ENCODE measurements at regions not wholly inside any gene's neighbourhood (a gene's known extent, or its start where the extent isn't known, plus 50 kb on each side); places are given as distances from the start of the nearest gene placed in this dataset.

DNA sequence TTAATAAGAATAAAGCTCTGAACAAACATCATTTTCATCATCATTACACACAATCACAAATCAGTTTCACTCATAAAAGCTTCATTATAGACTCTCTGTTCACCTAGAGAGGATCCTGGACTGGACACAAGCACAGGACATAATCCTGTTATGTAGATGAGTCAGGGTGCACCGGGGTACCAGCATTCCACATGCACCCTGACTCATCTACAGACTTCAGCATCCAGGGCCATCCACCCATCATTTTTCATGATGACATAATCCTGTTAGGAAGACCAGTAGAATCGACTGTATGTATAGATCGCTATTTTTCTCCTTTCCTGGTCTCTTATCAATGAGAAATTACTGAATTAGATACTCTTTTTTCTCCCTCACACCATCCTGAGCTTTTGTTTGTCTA lies 73.7 kb upstream of the PIK3C3 start:
- H3K27me3 ChIP-seq (ENCODE audit: insufficient read depth, low read depth), result no peaks in the 10 kb centered on the region
- no peaks in the 10 kb centered on the region for H3K4me1 ChIP-seq (ENCODE audit: low read depth, poor library complexity, severe bottlenecking)
- no peak overlapping the region for H3K27ac ChIP-seq
- H4K20me1 ChIP-seq (ENCODE audit: insufficient read depth), result no peaks in the 10 kb centered on the region
- no peak overlapping the region for H3K4me2 ChIP-seq
- H3K9ac ChIP-seq, result no peak overlapping the region
- no peaks in the 10 kb centered on the region for H3K79me2 ChIP-seq (ENCODE audit: insufficient read depth, low read depth)
- H3K4me3 ChIP-seq (IDR thresholded peaks at IDR 0.05; ENCODE audit: insufficient read depth, low read depth, low read length), result no peak overlapping the region
- H3K36me3 ChIP-seq (ENCODE audit: insufficient read depth), result no peaks in the 10 kb centered on the region
- H2AFZ ChIP-seq (ENCODE audit: low read depth), result no peak overlapping the region
- TF ChIP-seq, protein P1, sequence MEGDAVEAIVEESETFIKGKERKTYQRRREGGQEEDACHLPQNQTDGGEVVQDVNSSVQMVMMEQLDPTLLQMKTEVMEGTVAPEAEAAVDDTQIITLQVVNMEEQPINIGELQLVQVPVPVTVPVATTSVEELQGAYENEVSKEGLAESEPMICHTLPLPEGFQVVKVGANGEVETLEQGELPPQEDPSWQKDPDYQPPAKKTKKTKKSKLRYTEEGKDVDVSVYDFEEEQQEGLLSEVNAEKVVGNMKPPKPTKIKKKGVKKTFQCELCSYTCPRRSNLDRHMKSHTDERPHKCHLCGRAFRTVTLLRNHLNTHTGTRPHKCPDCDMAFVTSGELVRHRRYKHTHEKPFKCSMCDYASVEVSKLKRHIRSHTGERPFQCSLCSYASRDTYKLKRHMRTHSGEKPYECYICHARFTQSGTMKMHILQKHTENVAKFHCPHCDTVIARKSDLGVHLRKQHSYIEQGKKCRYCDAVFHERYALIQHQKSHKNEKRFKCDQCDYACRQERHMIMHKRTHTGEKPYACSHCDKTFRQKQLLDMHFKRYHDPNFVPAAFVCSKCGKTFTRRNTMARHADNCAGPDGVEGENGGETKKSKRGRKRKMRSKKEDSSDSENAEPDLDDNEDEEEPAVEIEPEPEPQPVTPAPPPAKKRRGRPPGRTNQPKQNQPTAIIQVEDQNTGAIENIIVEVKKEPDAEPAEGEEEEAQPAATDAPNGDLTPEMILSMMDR (conservative IDR thresholded peaks at IDR 0.05; ENCODE audit: low read depth, low read length), result no peak

DNA sequence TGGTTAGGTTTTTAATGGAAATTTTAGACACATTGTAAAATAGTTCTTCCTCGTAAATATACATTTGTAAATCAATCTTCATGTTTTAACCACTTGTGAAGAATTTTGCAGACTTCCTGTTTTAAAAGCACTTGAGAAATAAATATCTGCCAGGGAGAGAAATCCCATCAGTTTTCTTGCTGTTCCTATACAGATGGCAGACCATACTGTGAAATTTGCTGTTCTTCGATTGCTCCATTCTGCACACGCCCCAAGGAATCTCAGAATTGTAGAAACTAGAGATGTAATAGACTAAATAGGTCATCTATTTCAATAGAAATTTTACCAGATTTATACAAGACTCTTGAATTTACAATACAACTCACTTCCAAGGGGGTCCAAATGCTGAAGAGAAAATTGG lies 75.8 kb upstream of the PIK3C3 start:
- Histone ChIP-seq H3K27me3 (ENCODE audit: insufficient read depth, low read depth) (no peaks in the 10 kb centered on the region), H4K20me1 (ENCODE audit: insufficient read depth) (no peaks in the 10 kb centered on the region), H3K4me3 (IDR thresholded peaks at IDR 0.05; ENCODE audit: insufficient read depth, low read depth, low read length) (no peak overlapping the region), H3K4me2 (no peak overlapping the region), H3K36me3 (ENCODE audit: insufficient read depth) (no peaks in the 10 kb centered on the region), H3K4me1 (ENCODE audit: low read depth, poor library complexity, severe bottlenecking) (no peaks in the 10 kb centered on the region), H3K27ac (no peak overlapping the region), H3K9ac (no peak overlapping the region), H2AFZ (ENCODE audit: low read depth) (no peak overlapping the region), H3K79me2 (ENCODE audit: insufficient read depth, low read depth) (no peaks in the 10 kb centered on the region)
- TF ChIP-seq, protein P1 (conservative IDR thresholded peaks at IDR 0.05; ENCODE audit: low read depth, low read length), result no peak

DNA sequence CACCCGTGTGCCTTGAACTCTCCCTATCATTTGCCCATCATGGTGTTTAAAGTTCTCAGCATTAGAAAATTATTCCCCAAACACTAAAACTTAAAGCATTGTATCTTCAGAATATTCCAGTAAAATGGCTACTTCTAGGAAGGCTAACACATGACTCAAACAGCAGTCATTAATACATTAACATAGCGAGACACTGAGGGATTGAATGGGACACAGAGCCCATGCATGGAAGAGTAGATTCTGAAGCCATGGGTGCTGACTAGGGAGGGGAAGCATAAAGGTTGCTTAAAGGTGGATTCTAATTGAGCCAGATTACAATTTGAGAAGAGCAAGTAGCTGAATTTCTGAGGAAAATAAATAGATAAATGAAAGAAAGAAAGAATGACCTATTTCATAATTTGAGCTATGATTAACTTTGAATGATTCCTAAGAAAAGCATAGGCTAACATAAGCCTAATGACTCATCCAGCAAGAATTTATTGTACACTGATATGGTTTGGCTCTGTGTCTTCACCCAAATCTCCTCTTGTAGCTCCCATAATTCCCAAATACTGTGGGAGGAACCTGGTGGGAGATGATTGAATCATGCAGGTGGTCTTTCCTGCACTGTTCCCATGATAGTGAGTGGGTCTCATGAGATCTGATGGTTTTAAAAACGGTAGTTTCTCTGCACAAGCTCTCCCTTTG lies 79.8 kb upstream of the PIK3C3 start:
- Histone ChIP-seq H4K20me1 (ENCODE audit: insufficient read depth) (no peaks in the 10 kb centered on the region), H3K4me1 (ENCODE audit: low read depth, poor library complexity, severe bottlenecking) (no peaks in the 10 kb centered on the region), H3K9ac (no peak overlapping the region), H3K79me2 (ENCODE audit: insufficient read depth, low read depth) (no peaks in the 10 kb centered on the region), H3K27ac (no peak overlapping the region), H3K27me3 (ENCODE audit: insufficient read depth, low read depth) (no peaks in the 10 kb centered on the region), H3K4me2 (no peak overlapping the region), H3K36me3 (ENCODE audit: insufficient read depth) (no peaks in the 10 kb centered on the region), H3K4me3 (IDR thresholded peaks at IDR 0.05; ENCODE audit: insufficient read depth, low read depth, low read length) (no peak overlapping the region), H2AFZ (ENCODE audit: low read depth) (no peak overlapping the region)
- TF ChIP-seq, protein P1 (conservative IDR thresholded peaks at IDR 0.05; ENCODE audit: low read depth, low read length), result no peak

DNA sequence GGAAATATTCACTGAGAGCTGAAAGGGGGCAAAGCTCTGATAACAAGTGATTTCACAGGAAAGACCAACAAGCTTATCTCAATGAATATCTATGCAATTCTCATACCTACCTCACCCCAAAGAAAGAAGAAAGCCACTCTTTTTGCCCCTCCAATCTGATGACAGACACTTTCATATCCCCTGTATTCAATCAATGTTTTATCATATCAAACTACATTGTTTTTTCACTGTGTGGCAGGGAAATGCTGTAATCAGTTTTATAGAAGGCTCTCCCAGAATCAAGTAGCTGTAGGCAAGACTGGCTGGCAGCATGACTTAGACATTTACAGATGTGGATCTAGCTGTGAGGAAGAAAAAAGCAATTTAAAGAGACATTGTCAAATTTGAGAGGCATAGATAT lies 81.3 kb upstream of the PIK3C3 start:
- H3K27ac ChIP-seq, result no peak overlapping the region
- H3K36me3 ChIP-seq (ENCODE audit: insufficient read depth), result no peaks in the 10 kb centered on the region
- H3K27me3 ChIP-seq (ENCODE audit: insufficient read depth, low read depth), result no peaks in the 10 kb centered on the region
- H3K4me3 ChIP-seq (IDR thresholded peaks at IDR 0.05; ENCODE audit: insufficient read depth, low read depth, low read length), result no peak overlapping the region
- no peaks in the 10 kb centered on the region for H4K20me1 ChIP-seq (ENCODE audit: insufficient read depth)
- H2AFZ ChIP-seq (ENCODE audit: low read depth), result no peak overlapping the region
- no peaks in the 10 kb centered on the region for H3K4me1 ChIP-seq (ENCODE audit: low read depth, poor library complexity, severe bottlenecking)
- TF ChIP-seq, protein P1 (conservative IDR thresholded peaks at IDR 0.05; ENCODE audit: low read depth, low read length), result no peak
- H3K4me2 ChIP-seq, result no peak overlapping the region
- no peaks in the 10 kb centered on the region for H3K79me2 ChIP-seq (ENCODE audit: insufficient read depth, low read depth)
- H3K9ac ChIP-seq, result no peak overlapping the region
